ENCODE measurements at regions not wholly inside any gene's neighbourhood (a gene's known extent, or its start where the extent isn't known, plus 50 kb on each side); places are given as distances from the start of the nearest gene placed in this dataset.

DNA sequence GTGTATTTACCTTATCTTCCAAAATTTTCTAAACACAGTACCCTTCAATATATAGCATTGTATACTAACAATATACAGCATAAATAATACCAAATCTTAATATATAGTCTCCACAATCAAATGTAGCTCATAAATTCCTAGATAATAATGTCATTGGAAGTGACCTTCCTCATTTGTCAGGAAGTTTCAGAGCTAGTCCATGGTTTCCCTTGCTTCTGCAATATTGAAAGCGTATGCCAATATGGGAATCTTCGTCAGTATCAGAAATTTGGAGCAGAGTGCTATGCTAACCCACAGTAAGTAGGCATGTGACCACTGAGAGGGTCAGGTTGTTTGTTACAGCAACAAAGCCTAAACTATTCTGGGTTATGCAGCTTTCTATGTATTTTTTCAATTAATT lies 774.9 kb upstream of the CDH10 start:
- TF ChIP-seq POLR2A (IDR thresholded peaks at IDR 0.05; ENCODE audit: extremely low read depth, insufficient read length): no peak
- TF ChIP-seq, protein P1, sequence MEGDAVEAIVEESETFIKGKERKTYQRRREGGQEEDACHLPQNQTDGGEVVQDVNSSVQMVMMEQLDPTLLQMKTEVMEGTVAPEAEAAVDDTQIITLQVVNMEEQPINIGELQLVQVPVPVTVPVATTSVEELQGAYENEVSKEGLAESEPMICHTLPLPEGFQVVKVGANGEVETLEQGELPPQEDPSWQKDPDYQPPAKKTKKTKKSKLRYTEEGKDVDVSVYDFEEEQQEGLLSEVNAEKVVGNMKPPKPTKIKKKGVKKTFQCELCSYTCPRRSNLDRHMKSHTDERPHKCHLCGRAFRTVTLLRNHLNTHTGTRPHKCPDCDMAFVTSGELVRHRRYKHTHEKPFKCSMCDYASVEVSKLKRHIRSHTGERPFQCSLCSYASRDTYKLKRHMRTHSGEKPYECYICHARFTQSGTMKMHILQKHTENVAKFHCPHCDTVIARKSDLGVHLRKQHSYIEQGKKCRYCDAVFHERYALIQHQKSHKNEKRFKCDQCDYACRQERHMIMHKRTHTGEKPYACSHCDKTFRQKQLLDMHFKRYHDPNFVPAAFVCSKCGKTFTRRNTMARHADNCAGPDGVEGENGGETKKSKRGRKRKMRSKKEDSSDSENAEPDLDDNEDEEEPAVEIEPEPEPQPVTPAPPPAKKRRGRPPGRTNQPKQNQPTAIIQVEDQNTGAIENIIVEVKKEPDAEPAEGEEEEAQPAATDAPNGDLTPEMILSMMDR (IDR thresholded peaks at IDR 0.05; ENCODE audit: low read depth, low read length): no peak

Measured in NB4 (cell line).